HG02885 (cell line): ENCODE measurements at regions not wholly inside any gene's neighbourhood (a gene's known extent, or its start where the extent isn't known, plus 50 kb on each side); places are given as distances from the start of the nearest gene placed in this dataset.
"Not testable (repeated sequence)": the region's sequence is repeated elsewhere in the genome, so short reads cannot be mapped to it uniquely, and the experiment has no call there.

Experiments used
- ATAC-seq: cut with Tn5 transposase; IDR thresholded peaks from one replicate; pipeline ENCODE4 v1.9.1; 2021; ENCODE audit warnings: mild to moderate bottlenecking; ENCODE audit not compliant: unreplicated experiment, poor library complexity

DNA sequence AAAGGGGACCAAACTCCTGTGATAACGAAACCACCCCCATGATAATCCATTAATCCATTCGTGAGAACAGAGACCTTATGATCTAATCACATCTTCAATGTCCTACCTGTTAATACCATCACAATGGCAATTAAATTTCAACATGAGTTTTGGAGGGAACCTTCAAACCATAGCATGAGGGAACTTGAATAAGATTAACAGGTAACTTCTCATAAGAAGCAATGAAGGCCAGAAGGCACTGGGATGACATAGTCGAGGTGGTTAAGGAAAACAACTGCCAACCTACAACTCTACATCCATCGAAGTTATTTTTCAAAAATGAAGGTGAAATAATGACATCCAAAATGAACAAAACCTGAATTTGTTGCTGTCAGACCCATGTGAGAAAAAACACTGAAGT, 478.9 kb downstream of the EDEM1 start:
- no peak for ATAC-seq

DNA sequence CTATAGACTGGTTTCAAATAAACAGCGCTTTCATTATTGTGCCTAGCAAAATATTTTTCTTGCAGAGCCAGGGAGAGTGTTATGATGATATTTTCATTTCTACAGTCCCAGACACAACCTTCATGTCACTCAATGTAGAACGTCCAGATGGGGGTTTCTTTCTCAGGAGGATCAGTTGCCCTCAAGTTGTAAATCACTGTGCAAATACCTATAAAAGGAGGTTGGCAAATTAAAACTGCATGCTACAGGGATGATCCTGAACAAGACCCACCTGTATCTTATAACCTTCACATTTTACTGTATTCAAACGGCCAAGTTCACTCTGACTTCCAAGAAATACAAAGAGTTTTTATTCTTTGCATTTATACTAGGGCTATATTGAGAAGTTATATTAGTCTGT, 486.0 kb downstream of the EDEM1 start:
- ATAC-seq, result no peak

DNA sequence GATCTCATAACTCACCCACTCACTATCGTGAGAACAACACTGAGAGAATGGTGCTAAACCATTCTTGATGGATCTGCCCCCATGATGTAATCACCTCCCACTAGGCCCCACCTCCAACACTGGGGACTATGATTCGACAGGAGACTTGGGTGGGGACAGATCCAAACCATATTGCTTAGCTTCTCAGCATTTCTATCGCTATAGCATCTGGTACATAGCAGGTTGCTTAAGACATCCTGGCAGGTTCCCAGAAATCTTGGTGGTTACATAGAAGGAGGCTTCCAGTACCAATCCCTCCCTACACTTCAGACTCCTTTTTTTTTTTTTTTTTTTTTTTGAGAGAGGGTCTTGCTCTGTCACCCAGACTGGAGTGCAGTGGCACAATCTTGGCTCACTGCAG, 487.8 kb downstream of the EDEM1 start:
- ATAC-seq, result no peak

DNA sequence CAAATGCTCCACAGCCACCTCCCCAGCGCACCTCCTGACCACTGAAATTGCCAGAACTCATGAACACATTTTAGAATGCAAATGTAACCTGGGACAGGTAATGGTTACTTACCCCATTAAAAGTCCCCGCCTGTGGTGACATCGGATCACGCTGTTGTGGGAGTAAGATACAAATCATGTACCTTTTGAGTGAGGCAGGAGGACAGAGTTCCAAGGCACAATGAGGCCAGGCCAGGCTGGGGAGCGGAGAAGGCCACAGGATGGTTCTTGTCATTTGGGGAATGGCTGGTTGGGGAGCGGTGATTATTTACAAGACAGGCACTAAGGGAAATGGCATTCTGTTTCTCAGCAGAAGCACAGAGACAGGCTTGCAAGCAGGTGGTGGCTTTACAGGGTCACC, 490.0 kb downstream of the EDEM1 start:
- no peak for ATAC-seq

DNA sequence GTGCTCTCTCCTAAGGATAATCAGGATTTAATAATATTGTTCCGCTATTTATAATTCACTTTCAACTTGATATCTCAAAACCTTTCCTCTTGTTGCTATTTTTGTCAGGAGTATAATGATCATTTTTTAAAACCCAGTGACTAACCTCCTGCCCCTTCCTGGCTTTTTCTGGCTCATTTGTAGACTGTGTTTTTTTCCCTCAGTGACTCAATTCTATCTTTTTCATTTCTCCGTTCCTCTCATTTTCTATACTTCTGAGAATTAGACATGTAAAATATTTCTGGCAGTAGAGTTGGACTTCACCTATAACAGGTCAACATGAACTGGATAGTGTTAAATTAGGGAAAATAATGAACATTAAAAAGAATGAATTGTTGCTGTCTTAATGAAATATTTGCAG, 490.7 kb downstream of the EDEM1 start:
- ATAC-seq, result no peak

DNA sequence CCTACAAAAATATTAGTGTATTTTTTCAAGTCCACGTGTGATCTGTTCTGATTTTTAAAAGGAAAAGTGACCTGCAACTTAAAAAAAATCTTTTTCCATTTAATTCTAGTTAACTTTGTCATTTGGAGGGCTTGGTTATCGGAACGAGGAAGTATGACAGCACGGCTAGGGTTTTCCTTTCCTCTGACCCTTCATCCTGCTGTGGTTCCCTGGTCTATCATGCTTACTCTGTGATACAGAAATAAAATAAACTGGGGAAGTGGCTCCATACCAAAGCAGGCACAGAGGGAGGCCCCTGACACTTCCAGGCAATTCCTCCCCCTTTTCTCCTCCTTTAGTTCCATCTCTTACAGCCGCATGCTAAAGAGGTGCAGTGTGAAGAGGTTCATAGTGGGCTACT, 491.3 kb downstream of the EDEM1 start:
- ATAC-seq, result no peak

DNA sequence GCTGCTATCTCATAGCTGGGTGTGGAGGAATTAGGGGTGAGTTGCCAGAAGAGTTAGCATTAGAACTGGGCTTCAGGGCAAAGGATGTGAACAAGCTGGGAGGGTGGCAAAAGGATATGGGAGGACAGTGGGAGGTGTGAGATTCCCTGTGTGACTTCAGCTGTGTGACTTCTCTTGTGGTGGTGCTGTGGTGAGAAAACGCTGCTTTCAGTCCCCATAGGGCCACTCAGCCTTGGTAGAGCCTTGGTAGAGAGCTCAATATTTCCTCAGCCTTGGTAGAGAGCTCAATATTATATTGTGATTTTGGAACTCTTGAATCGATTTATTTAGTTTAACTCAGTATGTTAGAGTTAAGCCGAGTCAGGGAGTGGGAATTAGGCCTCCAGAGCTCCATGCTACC, 499.7 kb downstream of the EDEM1 start:
- ATAC-seq, result no peak

DNA sequence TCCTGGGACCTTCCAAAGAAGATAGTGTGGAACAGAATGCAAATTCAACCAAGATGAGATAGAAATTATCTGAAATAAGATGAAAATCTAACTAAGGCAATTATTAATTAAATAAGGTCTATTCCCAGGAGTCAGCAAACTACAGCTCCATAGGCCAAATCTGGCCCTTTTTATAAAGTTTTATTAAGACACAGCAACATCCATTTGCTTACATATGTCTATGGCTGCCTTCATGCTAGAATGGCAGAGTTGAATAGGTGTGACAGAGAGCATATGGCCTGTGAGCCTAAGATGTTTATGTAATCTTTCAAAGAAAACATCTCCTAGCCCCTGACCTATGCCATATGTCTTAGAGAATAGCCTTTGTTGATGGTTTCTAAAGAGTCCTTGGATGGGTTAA, 503.0 kb downstream of the EDEM1 start:
- ATAC-seq, result no peak

DNA sequence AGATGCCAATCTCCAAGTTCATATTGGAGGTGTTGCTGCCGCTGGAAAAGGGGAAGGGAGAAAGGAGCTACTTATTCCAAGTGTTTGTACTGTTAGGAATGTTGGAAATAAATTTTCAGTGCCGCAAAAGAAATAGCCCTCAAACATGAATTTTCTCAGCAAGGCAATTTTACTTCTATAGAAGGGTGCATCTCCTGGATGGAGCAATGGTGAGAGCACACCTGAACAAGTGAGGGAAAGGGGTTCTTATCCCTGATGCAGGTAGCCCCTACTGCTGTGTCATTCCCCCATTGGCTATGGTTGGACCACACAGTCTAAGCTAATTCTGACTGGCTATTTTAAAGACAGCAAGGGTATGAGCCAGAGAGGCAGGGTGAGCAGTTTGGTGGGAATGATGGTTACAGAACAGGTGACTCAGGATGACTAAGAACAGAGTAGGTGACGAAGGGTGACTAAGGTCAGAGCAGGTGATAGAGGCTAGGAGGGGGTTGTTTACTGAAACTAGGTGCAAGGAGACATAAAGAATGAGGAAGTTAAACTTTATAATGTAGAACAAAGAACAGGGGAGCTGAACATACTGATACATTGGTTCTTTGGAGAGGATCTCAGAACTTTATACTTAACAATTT, 503.5 kb downstream of the EDEM1 start:
- ATAC-seq, result no peak

DNA sequence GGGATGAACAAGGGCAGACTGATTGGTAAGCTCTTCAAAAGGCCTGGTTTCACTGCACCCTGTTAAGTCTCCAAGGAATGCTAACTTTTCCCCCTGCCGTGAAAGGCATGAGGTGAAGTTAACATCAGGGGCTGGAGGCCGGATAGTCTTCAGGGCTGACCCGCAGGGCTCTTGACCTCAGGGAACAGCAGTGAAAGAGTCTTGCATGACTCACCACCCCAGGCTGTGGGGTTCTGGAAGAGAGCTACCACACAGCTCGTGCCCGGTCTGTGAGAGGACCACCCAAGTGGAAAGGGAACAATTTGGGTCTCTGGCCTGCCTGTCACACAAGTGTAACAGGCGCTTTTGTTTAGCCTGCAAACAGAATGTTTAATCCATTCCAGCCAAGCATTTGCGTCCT, 504.9 kb downstream of the EDEM1 start:
- no peak for ATAC-seq

DNA sequence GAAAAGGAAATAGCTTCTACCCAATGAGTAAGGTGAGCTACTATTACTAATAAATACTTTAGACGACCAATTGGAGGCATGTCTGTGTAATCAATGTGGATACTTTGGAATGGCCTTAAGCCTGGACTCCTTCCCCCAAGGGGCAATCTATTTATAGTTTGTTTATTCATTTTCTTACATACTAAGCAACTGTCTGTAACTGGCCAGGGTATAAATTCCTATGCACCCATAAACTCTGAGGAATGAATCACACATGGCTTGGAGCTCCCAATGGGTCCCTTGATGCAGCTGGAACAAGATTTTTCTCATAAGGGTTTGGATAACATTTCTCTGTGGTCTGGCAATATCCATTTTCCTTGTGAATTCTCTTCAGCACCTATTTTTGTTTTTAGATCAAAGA, 506.8 kb downstream of the EDEM1 start:
- no peak for ATAC-seq

DNA sequence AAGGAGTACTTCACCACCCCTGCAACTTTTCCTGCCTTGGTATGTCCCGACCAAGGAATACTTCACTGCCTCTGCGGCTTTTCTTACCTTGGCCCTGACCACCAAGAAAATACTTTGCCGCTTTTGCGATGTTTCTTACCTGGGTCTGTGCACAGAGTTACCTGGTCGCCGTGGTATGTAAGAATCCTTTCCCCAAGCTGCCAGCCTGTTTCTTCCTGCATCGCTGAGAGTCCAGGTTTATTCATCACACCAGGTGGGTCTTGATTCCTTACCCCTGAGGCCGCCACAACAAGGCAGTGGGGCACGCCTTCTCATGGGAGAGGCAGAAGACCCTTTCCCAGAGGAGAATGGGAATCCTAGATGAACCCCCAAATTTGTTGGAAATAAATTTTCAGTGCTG, 511.3 kb downstream of the EDEM1 start:
- no peak for ATAC-seq

DNA sequence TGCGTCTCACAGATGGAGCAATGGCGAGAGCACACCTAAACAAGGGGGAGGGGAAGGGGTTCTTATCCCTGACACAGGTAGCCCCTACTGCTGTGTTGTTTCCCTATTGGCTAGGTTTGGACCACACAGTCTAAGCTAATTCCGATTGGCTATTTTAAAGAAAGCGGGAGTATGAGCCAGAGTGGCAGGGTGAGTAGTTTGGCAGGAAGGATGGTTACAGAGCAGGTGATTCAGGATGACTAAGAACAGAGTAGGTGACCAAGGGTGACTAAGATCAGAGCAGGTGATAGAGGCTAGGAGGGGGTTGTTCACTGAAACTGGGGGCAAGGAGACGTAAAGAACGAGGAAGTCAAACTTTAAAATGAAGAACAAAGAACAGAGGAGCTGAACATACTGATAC, 511.8 kb downstream of the EDEM1 start:
- ATAC-seq, result no peak

DNA sequence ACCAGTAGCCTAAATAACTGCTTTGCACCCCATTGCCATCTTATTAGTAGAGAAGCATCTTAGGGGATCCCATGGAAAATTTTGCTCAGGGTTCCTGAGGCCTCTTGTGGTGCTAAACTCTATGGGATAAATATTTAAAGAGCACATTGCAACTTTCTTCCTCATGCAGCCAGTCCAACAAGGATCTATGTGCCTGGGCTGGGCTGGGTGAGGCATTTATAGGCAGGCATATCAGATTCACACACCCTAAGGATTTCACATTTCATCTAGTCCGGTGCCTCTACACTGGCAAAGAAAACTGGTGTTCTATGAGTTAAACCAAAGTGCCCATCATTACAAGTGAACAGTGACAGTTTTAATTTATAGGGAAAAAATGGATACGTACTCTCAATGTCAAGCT, 512.3 kb downstream of the EDEM1 start:
- ATAC-seq, result no peak

DNA sequence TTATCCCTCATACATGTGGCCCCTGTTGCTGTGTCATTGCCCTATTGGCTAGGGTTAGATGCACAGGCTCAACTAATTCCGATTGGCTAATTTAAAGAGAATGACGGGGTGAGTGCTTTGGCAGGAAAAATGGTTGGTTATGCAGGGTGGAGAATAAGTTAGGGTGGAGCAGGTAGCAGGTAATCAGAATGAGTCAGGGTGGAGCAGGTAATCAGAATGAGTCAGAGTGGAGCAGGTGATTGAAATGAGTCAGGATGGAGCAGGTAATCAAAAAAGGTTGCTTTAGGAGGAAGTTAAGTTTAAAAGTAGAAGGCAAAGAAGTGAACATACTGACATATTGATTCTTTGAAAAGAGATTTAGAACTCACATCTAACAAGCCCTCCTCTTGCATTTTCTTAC, 513.5 kb downstream of the EDEM1 start:
- ATAC-seq, result not testable (repeated sequence)

DNA sequence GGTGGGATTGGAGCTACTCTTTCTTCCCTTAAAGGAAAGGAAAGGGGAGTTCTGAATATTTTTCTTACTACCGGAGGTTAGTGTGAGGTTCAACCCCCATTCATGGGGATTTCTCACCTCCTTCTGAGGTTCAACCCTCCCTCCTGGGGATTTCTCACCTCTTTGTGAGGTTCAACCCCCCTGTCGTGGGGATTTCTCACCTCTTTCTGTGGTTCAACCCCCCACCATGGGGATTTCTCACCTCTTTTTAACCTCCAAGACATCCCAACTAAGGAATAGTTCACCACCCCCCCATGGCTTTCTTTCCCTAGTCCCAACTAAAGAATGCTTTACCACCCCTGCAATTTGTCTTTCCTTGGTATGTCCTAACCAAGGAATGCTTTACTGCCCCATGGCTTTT, 520.3 kb downstream of the EDEM1 start:
- peak; percentile 60 for ATAC-seq

DNA sequence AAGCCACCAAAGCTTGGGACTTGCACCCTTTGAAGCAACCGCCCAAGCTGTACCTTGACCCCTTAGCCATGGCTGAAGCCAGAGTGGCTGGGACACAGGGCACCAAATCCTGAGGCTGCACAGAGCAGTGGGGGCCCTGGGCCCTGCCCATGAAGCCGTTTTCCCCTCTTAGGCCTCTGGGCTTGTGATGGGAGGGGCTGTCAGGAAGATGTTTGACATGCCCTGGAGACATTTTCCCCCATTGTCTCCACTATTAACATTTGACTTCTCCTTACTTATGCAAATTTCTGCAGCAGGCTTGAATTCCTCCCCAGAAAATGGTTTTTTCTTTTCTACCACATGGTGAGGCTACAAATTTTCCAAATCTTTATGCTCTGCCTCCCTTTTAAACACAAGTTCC, 522.2 kb downstream of the EDEM1 start:
- ATAC-seq, result no peak

DNA sequence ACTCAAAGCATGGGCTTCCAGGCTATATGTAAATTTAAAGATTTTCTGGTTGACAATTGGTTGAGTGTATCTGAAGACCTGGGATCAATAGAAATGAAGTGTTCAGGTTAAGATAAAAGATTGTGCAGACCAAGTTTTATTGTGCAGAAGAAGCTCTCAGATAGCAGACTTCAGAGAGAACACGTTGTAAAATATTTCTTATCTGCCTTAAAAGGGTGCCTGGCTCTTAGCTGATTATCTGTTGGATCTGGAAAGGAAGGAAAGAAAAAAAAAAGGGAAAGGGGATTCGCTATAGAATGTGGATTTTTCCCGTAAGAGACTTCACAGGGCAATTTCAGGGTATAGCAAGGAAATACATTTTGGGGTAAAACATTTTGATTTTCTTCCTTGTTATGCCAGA, 523.2 kb downstream of the EDEM1 start:
- ATAC-seq, result no peak

DNA sequence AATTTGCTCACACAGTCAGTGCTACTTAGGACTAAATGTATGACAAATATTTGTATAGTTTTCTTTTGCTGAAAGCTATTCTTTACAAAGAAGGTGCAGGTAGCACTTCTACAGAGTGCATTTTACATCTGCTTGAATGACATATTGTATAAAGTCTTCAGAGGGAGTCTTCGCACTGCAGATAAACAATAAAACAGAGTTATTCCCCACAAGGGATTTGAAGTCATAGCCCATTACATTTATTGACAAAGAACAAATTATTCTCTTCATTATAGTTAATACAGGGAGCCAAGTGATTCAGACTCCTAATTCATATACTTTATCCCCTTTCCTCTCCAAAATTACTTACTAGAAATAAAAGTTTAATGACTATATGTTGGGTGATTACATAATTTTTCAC, 529.7 kb downstream of the EDEM1 start:
- no peak for ATAC-seq

DNA sequence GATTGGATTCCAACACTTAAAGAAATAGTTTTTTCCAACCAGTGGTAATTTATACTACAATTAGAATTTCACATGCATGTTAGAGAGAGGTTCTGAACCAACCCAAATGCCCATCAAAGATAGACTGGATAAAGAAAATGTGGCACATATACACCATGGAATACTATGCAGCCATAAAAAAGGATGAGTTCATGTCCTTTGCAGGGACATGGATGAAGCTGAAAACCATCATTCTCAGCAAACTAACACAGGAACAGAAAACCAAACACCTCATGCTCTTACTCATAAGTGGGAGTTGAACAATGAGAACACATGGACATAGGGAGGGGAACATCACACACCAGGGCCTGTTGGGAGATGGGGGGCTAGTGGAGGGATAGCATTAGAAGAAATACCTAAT, 532.2 kb downstream of the EDEM1 start:
- ATAC-seq, result not testable (repeated sequence)

DNA sequence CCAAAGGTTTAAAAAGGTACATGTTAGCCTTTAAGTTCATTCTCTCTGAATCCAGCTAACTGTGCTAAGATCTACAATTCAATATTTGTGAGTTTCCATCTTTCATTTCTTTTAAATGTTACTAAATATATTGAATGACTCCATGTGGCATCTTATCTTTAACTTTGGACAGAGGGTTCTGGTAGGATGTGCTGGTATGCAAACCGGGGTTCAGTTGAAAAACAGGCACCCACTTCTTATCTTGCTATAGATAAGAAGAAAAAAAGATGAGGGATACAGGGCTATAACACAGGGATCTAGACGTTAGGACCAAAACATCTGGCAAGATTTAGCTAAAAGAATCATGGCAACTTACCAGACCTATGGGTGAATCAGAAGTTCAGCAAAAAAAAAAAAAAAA, 538.3 kb downstream of the EDEM1 start:
- no peak for ATAC-seq

DNA sequence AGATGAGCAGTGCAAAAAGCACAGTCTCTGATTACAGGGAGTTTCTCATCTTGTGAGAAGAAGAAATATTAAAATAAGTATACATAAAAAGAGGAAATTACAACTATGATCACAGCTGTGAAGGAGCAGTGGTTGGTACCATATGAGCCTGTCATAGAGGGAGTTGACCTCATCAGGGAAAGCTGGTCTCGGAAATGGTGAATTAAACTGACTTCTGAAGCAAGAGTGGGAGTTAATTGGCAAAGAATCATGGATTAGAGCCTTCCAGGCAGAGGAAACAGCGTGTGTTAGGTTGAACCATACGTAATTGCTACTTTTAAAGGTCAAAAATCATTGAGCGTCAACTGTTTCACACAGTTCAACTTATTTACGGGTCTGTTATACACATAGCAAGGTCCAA, 539.1 kb downstream of the EDEM1 start:
- no peak for ATAC-seq
